DND-41 (cell line): ENCODE measurements at regions not wholly inside any gene's neighbourhood (a gene's known extent, or its start where the extent isn't known, plus 50 kb on each side); places are given as distances from the start of the nearest gene placed in this dataset.

Experiments
- CTCF ChIP-seq: IDR thresholded peaks from 2 replicates; pipeline ENCODE4 v1.5.1; 2012; ENCODE audit warnings: borderline replicate concordance, low read length, moderate library complexity, mild to moderate bottlenecking; ENCODE audit not compliant: poor library complexity, severe bottlenecking; ENCODE audit errors: extremely low read depth
- EZH2 ChIP-seq: IDR thresholded peaks from 3 replicates; pipeline ENCODE4 v1.6.1; 2012; ENCODE audit warnings: borderline replicate concordance, low read depth, mild to moderate bottlenecking, moderate library complexity, low read length, inconsistent platforms; ENCODE audit not compliant: severe bottlenecking

GRCh38 chr9:111175350-111175749 lies 137.1 kb upstream of the LPAR1 start:
- TF ChIP-seq CTCF (no peak), EZH2 (no peak)
